ENCODE measurements at regions not wholly inside any gene's neighbourhood (a gene's known extent, or its start where the extent isn't known, plus 50 kb on each side); places are given as distances from the start of the nearest gene placed in this dataset.

DNA sequence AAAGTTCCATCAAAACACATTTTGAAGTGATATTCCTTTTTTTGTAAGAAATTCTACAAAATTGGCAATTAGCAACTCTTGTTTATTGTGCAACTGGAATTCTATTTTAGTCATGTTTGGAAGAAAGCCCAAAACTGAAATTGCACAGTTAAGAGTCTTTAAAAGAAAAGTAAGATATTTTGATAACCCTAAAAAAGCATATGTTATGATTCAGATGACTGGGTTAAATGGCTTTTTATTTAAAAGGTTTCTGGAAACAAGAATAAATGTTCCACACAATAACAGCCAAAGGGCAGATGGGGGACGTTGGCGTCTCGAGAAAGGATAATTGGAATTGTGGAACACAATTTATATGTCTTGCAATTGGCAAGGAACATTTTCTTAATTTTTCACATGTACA, 275.2 kb downstream of the CDH9 start:
- DNase-seq = no peak
- Histone ChIP-seq H3K27ac (no peak overlapping the region), H3K9me3 (peaks cover 0 to 11% of the 10 kb centered on the region in 2 donors), H3K36me3 (no peaks in the 10 kb centered on the region), H3K4me1 (no peaks in the 10 kb centered on the region), H3K27me3 (no peaks in the 10 kb centered on the region), H3K4me3 (no peak overlapping the region)
- intact Hi-C loops (cut with DNase I; ENCODE audit: low total_unique reads) = no loop called here
- TF ChIP-seq POLR2A (IDR thresholded peaks at IDR 0.05) (no peak), EP300 (IDR thresholded peaks at IDR 0.05; ENCODE audit: low read depth) (no peak), POLR2AphosphoS5 (IDR thresholded peaks at IDR 0.05) (no peak)
- TF ChIP-seq, protein P1, sequence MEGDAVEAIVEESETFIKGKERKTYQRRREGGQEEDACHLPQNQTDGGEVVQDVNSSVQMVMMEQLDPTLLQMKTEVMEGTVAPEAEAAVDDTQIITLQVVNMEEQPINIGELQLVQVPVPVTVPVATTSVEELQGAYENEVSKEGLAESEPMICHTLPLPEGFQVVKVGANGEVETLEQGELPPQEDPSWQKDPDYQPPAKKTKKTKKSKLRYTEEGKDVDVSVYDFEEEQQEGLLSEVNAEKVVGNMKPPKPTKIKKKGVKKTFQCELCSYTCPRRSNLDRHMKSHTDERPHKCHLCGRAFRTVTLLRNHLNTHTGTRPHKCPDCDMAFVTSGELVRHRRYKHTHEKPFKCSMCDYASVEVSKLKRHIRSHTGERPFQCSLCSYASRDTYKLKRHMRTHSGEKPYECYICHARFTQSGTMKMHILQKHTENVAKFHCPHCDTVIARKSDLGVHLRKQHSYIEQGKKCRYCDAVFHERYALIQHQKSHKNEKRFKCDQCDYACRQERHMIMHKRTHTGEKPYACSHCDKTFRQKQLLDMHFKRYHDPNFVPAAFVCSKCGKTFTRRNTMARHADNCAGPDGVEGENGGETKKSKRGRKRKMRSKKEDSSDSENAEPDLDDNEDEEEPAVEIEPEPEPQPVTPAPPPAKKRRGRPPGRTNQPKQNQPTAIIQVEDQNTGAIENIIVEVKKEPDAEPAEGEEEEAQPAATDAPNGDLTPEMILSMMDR (IDR thresholded peaks at IDR 0.05) = no peak
- in situ Hi-C loops (cut with MboI; ENCODE audit: low pct_ligation_motif_present in 1 of 4, low pct_unique_long_range_greater_than_20kb in 1 of 4, low sequenced_read_pairs in 3 of 4) = no loop called here
- WGBS, 2 donors (ENCODE audit: low coverage in 1 of 2) = 62 to 72% methylated on average over 3 of the region's 3 CpGs

DNA sequence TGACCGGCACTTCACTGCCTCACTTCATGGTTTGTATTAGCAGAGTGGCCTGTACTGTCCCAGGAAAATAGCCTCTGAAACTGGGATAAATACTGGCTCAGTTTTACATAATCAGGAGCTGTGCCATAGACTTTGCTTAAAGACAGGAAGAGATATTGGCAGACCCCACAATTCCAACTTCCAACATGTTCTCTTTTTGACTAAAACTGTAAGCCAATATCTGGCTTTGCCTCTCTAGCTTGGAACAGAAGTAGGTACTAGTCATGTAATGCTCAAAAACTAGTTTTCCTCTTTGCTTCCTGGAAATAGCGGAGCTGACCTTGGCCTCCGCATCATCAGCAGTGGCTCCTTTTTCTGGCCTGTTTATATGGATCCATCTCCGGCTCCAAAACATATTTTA, 276.9 kb downstream of the CDH9 start:
- H3K4me1 ChIP-seq = no peaks in the 10 kb centered on the region
- in situ Hi-C loops (cut with MboI; ENCODE audit: low pct_ligation_motif_present in 1 of 4, low pct_unique_long_range_greater_than_20kb in 1 of 4, low sequenced_read_pairs in 3 of 4) = no loop called here
- H3K27me3 ChIP-seq = no peaks in the 10 kb centered on the region
- TF ChIP-seq EP300 (IDR thresholded peaks at IDR 0.05; ENCODE audit: low read depth) (no peak), POLR2AphosphoS5 (IDR thresholded peaks at IDR 0.05) (no peak), POLR2A (IDR thresholded peaks at IDR 0.05) (no peak)
- TF ChIP-seq, protein P1 (IDR thresholded peaks at IDR 0.05) = no peak
- no peak for DNase-seq
- H3K36me3 ChIP-seq = no peaks in the 10 kb centered on the region
- H3K4me3 ChIP-seq = no peak overlapping the region
- no peak overlapping the region for H3K27ac ChIP-seq
- intact Hi-C loops (cut with DNase I; ENCODE audit: low total_unique reads) = no loop called here
- WGBS, 2 donors (ENCODE audit: low coverage in 1 of 2) = 80 to 92% methylated on average over 2 to 4 of the region's 4 CpGs
- peaks cover 0 to 6% of the 10 kb centered on the region in 2 donors for H3K9me3 ChIP-seq

DNA sequence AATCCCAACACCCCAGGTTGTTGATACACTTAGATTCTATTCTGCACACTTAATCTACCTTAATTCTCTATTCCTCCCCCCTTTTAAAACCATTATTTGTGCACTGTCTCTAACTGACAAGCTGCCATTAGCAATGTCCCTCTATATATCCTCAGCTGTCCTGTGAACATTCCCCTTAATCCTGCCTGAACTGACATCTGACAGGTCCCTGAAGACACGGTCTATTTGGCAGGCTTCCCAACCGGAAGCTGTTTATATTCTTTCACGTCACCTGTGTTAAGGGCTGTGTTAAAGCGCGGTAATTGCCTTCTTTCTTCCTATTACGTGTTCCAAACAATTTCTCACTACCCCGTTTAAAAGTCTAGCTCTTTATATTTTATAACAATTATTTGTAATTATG, 277.3 kb downstream of the CDH9 start:
- intact Hi-C loops (cut with DNase I; ENCODE audit: low total_unique reads) = no loop called here
- no peak overlapping the region for H3K4me3 ChIP-seq
- no peaks in the 10 kb centered on the region for H3K4me1 ChIP-seq
- in situ Hi-C loops (cut with MboI; ENCODE audit: low pct_ligation_motif_present in 1 of 4, low pct_unique_long_range_greater_than_20kb in 1 of 4, low sequenced_read_pairs in 3 of 4) = no loop called here
- no peak for TF ChIP-seq POLR2A (IDR thresholded peaks at IDR 0.05)
- TF ChIP-seq, protein P1 (IDR thresholded peaks at IDR 0.05) = no peak
- no peak for TF ChIP-seq POLR2AphosphoS5 (IDR thresholded peaks at IDR 0.05)
- TF ChIP-seq EP300 (IDR thresholded peaks at IDR 0.05; ENCODE audit: low read depth) = no peak
- H3K27me3 ChIP-seq = no peaks in the 10 kb centered on the region
- 52 to 60% methylated on average over 7 of the region's 7 CpGs for WGBS, 2 donors (ENCODE audit: low coverage in 1 of 2)
- H3K9me3 ChIP-seq = peaks cover 0 to 4% of the 10 kb centered on the region in 2 donors
- no peak for DNase-seq
- no peaks in the 10 kb centered on the region for H3K36me3 ChIP-seq
- H3K27ac ChIP-seq = no peak overlapping the region

DNA sequence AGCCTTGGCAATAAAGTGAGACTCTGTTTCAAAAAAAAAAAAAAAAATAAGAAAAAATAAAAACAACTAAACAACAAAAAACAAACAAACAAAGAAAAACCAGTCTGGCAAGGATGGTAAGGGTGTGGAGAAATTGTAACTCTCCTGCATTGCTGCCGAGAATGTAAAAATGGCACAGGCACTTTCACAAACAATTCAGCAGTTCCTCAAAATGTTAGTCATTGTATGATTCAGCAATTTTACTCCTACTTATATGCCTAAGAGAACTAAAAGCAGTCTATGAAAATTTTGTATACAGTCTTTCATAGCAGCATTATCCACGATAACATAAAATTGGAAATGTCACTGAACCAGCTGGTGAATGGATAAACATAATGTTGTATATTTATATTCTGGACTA, 280.4 kb downstream of the CDH9 start:
- in situ Hi-C loops (cut with MboI; ENCODE audit: low pct_ligation_motif_present in 1 of 4, low pct_unique_long_range_greater_than_20kb in 1 of 4, low sequenced_read_pairs in 3 of 4) = no loop called here

More for the DNA sequence above, 280.4 kb downstream of the CDH9 start:
- Histone ChIP-seq H3K27ac (no peak overlapping the region), H3K4me1 (no peaks in the 10 kb centered on the region), H3K36me3 (no peaks in the 10 kb centered on the region), H3K9me3 (peaks cover 3 to 7% of the 10 kb centered on the region in 2 donors), H3K27me3 (no peaks in the 10 kb centered on the region), H3K4me3 (no peak overlapping the region)
- no peak for DNase-seq
- intact Hi-C loops (cut with DNase I; ENCODE audit: low total_unique reads) = no loop called here
- 49 to 78% methylated on average over 2 of the region's 2 CpGs for WGBS, 2 donors (ENCODE audit: low coverage in 1 of 2)
- no peak for TF ChIP-seq EP300 (IDR thresholded peaks at IDR 0.05; ENCODE audit: low read depth)
- TF ChIP-seq, protein P1 (IDR thresholded peaks at IDR 0.05) = no peak
